AG09319 (cell line): ENCODE measurements at regions not wholly inside any gene's neighbourhood (a gene's known extent, or its start where the extent isn't known, plus 50 kb on each side); places are given as distances from the start of the nearest gene placed in this dataset.
"Not testable (repeated sequence)": the region's sequence is repeated elsewhere in the genome, so short reads cannot be mapped to it uniquely, and the experiment has no call there.

Source experiments
- DNase-seq: peaks from one replicate; pipeline ENCODE4 v3.0.0-alpha.2; 2010; ENCODE audit warnings: low read depth; ENCODE audit errors: extremely low read depth
- CTCF ChIP-seq: IDR thresholded peaks from 2 replicates; pipeline ENCODE4 v1.5.1; 2011; ENCODE audit warnings: low read depth, mild to moderate bottlenecking, inconsistent platforms, low read length, moderate library complexity

DNA sequence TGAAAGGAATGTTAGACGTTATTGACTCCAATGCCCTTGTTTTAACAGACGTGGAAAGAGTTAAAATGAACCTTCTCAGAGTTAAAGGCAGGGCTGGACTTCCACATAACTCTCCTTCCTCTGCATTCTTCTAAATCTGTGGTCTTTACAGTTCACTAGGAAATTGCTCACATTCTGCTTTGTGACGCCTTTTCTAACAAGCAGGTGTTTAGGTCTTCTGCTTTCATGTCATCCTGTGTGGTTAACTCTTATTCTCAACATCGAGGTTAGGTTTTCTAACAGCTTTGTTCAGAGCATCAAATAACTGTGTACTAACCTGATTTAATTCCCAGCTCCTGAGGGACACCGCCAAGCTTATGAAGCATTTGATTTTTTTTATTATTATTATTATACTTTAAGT, 81.3 kb upstream of the NT5E start:
- DNase-seq, result no peak
- TF ChIP-seq CTCF, result no peak

DNA sequence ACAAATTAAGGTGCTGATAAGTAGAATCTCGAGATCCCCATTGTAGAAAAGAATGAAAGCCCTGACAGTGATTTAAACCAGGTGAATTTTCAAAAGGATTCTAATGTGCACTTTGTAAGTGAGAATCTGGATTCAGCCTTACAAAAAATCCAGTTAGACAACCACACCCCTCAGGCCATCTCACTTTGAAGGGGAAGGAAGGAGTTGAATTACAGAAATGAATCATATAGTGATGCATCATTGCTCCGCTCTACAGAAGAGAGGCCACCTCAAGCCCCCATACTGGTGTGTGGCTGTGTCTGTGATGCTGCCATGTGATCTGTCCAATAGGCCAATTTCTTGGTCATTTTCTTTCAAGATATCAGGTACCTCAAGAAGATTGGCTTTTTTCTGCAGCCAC, 85.5 kb upstream of the NT5E start:
- TF ChIP-seq CTCF, result no peak
- DNase-seq, result no peak

- TF ChIP-seq CTCF, result no peak
These were observed 86.0 kb upstream of the NT5E start for GRCh38 chr6:85363870-85364269.

GRCh38 chr6:85362652-85363310, 87.1 kb upstream of the NT5E start:
- DNase-seq, result no peak
- no peak for TF ChIP-seq CTCF

More at GRCh38 chr6:85363870-85364269, 86.0 kb upstream of the NT5E start:
- no peak for DNase-seq

- no peak for TF ChIP-seq CTCF
- no peak for DNase-seq
These were observed 88.3 kb upstream of the NT5E start for GRCh38 chr6:85361643-85362014.

DNA sequence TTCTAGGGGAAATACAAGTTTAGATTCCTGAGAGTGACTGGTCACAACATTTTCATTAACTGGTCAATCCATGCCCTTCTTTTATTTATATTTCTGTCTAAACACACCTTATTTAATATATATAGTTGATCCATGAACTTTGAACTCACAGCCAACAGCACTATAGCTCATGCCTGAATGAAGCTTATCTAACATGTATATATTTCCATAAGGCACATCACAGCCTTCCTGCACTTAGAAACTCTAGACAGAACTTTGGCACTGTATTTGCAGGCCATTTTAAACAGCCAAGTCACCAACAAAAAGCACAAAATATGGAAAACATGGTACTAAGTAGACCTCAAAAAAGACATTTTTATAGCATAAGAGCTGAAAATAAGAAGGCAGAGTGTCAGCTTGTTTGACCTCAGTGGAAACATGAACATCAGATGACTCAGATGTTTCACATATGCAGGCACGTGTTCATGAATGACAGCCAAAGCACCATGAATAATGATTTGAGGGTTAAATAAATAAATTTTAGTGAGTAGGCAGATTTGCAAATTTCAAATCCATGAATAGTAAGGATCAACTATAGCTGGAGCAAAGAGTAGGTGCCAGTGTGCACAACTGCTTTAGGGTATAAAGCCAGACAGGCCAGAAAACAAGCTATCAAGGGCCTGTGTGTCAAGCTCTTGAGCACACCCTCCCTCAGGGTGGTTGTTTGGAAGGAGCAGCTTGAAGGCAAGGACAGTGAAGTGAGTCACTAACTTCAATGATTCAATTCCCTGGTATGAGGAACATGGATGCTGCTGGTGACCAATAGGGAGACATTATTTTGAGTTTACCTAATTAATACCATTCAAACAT, 88.9 kb upstream of the NT5E start:
- TF ChIP-seq CTCF, result no peak
- peak; percentile 85 for DNase-seq

GRCh38 chr6:85357651-85358050, 92.2 kb upstream of the NT5E start:
- no peak for DNase-seq
- TF ChIP-seq CTCF, result no peak

DNA sequence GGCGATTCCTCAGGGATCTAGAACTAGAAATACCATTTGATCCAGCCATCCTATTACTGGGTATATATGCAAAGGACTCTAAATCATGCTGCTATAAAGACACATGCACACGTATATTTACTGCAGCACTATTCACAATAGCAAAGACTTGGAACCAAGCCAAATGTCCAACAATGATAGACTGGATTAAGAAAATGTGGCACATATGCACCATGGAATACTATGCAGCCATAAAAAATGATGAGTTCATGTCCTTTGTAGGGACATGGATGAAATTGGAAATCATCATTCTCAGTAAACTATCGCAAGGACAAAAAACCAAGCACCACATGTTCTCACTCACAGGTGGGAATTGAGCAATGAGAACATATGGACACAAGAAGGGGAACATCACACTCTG, 93.1 kb upstream of the NT5E start:
- not testable (repeated sequence) for DNase-seq
